ENCODE measurements at regions not wholly inside any gene's neighbourhood (a gene's known extent, or its start where the extent isn't known, plus 50 kb on each side); places are given as distances from the start of the nearest gene placed in this dataset.

- Histone ChIP-seq H3K4me3 (ENCODE audit: low read depth, low read length, poor library complexity, severe bottlenecking) (no peak overlapping the region), H3K9me2 (ENCODE audit: low read depth, low read length) (no peaks in the 10 kb centered on the region), H3K4me1 (ENCODE audit: insufficient read depth, low read length, severe bottlenecking) (no peaks in the 10 kb centered on the region), H3K9ac (ENCODE audit: low read length) (no peak overlapping the region), H3K4me2 (ENCODE audit: low read length) (no peak overlapping the region), H3K79me2 (ENCODE audit: insufficient read depth, low read length) (no peaks in the 10 kb centered on the region), H3K27me3 (ENCODE audit: insufficient read depth, low read length) (no peaks in the 10 kb centered on the region), H3K9me3 (ENCODE audit: low read length) (no peaks in the 10 kb centered on the region), H3K27ac (ENCODE audit: low read depth, low read length, poor library complexity, severe bottlenecking) (no peak overlapping the region), H2AFZ (ENCODE audit: low read length) (no peak overlapping the region), H3K36me3 (ENCODE audit: insufficient read depth, low read length) (no peaks in the 10 kb centered on the region), H3F3A (ENCODE audit: insufficient read depth, low read length) (no peaks in the 10 kb centered on the region), H4K20me1 (ENCODE audit: insufficient read depth, low read length) (no peaks in the 10 kb centered on the region)
- TF ChIP-seq, protein P1, sequence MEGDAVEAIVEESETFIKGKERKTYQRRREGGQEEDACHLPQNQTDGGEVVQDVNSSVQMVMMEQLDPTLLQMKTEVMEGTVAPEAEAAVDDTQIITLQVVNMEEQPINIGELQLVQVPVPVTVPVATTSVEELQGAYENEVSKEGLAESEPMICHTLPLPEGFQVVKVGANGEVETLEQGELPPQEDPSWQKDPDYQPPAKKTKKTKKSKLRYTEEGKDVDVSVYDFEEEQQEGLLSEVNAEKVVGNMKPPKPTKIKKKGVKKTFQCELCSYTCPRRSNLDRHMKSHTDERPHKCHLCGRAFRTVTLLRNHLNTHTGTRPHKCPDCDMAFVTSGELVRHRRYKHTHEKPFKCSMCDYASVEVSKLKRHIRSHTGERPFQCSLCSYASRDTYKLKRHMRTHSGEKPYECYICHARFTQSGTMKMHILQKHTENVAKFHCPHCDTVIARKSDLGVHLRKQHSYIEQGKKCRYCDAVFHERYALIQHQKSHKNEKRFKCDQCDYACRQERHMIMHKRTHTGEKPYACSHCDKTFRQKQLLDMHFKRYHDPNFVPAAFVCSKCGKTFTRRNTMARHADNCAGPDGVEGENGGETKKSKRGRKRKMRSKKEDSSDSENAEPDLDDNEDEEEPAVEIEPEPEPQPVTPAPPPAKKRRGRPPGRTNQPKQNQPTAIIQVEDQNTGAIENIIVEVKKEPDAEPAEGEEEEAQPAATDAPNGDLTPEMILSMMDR (IDR thresholded peaks at IDR 0.05; ENCODE audit: low read length) = no peak
- no peak for TF ChIP-seq EZH2 (IDR thresholded peaks at IDR 0.05; ENCODE audit: borderline replicate concordance, low read length)
Measured at GRCh38 chr7:144960763-144961162, 124.9 kb upstream of the TPK1 start.

DNA sequence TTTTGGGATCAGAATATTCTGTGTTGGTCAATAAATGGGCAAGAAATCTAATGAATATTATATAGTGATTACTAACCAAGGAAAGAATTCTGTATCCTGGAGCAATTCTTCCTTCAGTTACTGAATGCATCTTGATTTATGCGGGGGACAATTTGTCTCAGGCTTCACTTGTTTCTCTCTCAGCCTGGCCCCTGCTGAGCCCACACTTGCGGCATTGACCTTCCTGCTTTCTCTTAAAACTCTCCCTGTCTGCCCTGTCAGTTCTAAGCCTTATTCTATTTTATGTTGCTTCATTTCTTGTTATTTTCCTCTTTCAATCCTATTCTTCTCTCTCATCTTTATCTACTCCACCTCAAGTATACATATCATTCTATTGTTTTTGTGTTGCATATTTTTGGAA lies 122.1 kb upstream of the TPK1 start:
- no peak overlapping the region for H2AFZ ChIP-seq (ENCODE audit: low read length)
- H3K27me3 ChIP-seq (ENCODE audit: insufficient read depth, low read length) = no peaks in the 10 kb centered on the region
- H3K9me2 ChIP-seq (ENCODE audit: low read depth, low read length) = no peaks in the 10 kb centered on the region
- TF ChIP-seq EZH2 (IDR thresholded peaks at IDR 0.05; ENCODE audit: borderline replicate concordance, low read length) = no peak
- TF ChIP-seq, protein P1 (IDR thresholded peaks at IDR 0.05; ENCODE audit: low read length) = no peak
- H3K4me1 ChIP-seq (ENCODE audit: insufficient read depth, low read length, severe bottlenecking) = no peaks in the 10 kb centered on the region
- H3K9me3 ChIP-seq (ENCODE audit: low read length) = no peaks in the 10 kb centered on the region
- no peak overlapping the region for H3K4me2 ChIP-seq (ENCODE audit: low read length)
- no peaks in the 10 kb centered on the region for H3F3A ChIP-seq (ENCODE audit: insufficient read depth, low read length)
- H3K36me3 ChIP-seq (ENCODE audit: insufficient read depth, low read length) = no peaks in the 10 kb centered on the region
- H3K79me2 ChIP-seq (ENCODE audit: insufficient read depth, low read length) = no peaks in the 10 kb centered on the region
- H3K4me3 ChIP-seq (ENCODE audit: low read depth, low read length, poor library complexity, severe bottlenecking) = no peak overlapping the region
- no peak overlapping the region for H3K27ac ChIP-seq (ENCODE audit: low read depth, low read length, poor library complexity, severe bottlenecking)
- H3K9ac ChIP-seq (ENCODE audit: low read length) = no peak overlapping the region
- H4K20me1 ChIP-seq (ENCODE audit: insufficient read depth, low read length) = no peaks in the 10 kb centered on the region

DNA sequence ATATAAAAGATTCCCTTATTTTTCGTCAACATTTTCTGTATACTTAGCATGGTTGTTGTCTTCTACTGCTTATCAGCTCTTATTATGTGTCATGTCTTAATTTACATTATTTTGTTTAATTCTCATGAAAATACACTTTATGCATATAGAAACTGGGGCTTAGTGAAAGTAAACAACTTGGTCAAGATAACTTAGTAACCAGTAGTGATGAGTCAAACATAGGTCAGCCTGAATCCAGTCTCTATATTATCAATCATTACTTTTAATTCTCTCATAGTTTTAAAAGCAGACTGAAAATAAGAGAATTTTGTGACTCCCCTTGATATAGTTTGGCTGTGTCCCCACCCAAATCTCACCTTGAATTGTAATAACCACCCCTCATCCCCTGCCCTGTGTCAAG lies 119.6 kb upstream of the TPK1 start:
- Histone ChIP-seq H3K9me3 (ENCODE audit: low read length) (no peaks in the 10 kb centered on the region), H3K4me3 (ENCODE audit: low read depth, low read length, poor library complexity, severe bottlenecking) (no peak overlapping the region), H3K4me2 (ENCODE audit: low read length) (no peak overlapping the region), H2AFZ (ENCODE audit: low read length) (no peak overlapping the region), H3K79me2 (ENCODE audit: insufficient read depth, low read length) (no peaks in the 10 kb centered on the region), H3K27ac (ENCODE audit: low read depth, low read length, poor library complexity, severe bottlenecking) (no peak overlapping the region), H3K27me3 (ENCODE audit: insufficient read depth, low read length) (no peaks in the 10 kb centered on the region), H4K20me1 (ENCODE audit: insufficient read depth, low read length) (no peaks in the 10 kb centered on the region), H3K36me3 (ENCODE audit: insufficient read depth, low read length) (no peaks in the 10 kb centered on the region), H3K9ac (ENCODE audit: low read length) (no peak overlapping the region), H3F3A (ENCODE audit: insufficient read depth, low read length) (no peaks in the 10 kb centered on the region), H3K9me2 (ENCODE audit: low read depth, low read length) (no peaks in the 10 kb centered on the region), H3K4me1 (ENCODE audit: insufficient read depth, low read length, severe bottlenecking) (no peaks in the 10 kb centered on the region)
- TF ChIP-seq, protein P1 (IDR thresholded peaks at IDR 0.05; ENCODE audit: low read length) = no peak
- no peak for TF ChIP-seq EZH2 (IDR thresholded peaks at IDR 0.05; ENCODE audit: borderline replicate concordance, low read length)

All from OCI-LY1 (cell line).